Retinal pigment epithelial cell (primary cell): ENCODE measurements at regions not wholly inside any gene's neighbourhood (a gene's known extent, or its start where the extent isn't known, plus 50 kb on each side); places are given as distances from the start of the nearest gene placed in this dataset.

Experiments used
- DNase-seq: peaks from one replicate; pipeline ENCODE4 v3.0.0-alpha.2; 2010; ENCODE audit warnings: low read depth
- H3K4me3 ChIP-seq: 2 replicates; pipeline ENCODE4 v1.5.1; 2011; ENCODE audit warnings: mild to moderate bottlenecking, low read length, control low read depth, moderate library complexity
- CTCF ChIP-seq: conservative IDR thresholded peaks from 2 replicates; pipeline ENCODE4 v1.5.1; 2011; ENCODE audit warnings: low read depth, low read length, control low read depth, inconsistent platforms

- DNase-seq: no peak
- no peak for TF ChIP-seq CTCF
Measured at GRCh38 chr15:39209548-39210211, 371.2 kb upstream of the THBS1 start.

DNA sequence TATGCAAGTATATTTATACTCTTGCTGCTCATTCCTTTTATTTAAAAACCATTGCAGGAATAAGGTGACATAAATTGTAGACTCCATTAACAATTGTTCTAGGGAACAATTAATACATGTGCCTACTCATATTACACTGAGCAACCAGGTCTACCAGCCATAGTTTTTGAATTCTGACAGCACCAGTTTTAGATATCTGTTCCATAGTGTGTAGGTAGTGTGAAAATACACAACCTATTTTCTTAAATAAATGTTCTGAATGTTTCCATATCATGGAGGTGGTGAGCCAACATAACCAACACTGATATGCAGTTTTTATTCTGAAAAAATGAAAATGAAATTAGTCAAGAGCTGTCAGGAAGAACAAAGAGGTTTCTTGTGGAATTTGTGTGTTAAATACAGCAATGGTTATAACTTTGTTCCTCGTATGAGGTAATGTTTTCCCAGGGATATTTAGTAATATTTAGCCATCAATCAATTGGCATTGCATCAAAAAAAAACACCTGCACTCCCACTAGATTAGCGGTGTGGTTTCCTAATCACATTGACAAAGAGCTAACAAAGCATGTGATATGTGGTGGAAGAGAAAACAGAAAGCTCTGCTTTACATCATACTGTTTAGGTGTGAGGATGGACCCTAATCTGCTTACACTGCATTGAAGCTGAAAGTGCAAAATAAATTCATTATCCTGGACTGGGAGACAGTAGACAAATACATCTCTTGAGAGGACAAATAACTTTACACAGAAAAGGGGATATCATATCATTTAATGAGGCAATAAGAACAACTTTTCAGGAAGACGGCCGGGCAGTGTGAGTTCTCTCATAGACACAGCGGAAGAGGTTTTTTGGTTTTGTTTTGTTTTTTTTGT is 369.5 kb upstream of the THBS1 start:
- H3K4me3 ChIP-seq: no peak overlapping the region
- DNase-seq: no peak
- TF ChIP-seq CTCF: no peak

More at GRCh38 chr15:39209548-39210211, 371.2 kb upstream of the THBS1 start:
- no peak overlapping the region for H3K4me3 ChIP-seq

- peak; percentile 99 for DNase-seq
- no peak overlapping the region for H3K4me3 ChIP-seq
- no peak for TF ChIP-seq CTCF
Measured at GRCh38 chr15:39213385-39213840, 367.5 kb upstream of the THBS1 start.

GRCh38 chr15:39215015-39215414 is 365.9 kb upstream of the THBS1 start:
- DNase-seq: no peak
- no peak for TF ChIP-seq CTCF

DNA sequence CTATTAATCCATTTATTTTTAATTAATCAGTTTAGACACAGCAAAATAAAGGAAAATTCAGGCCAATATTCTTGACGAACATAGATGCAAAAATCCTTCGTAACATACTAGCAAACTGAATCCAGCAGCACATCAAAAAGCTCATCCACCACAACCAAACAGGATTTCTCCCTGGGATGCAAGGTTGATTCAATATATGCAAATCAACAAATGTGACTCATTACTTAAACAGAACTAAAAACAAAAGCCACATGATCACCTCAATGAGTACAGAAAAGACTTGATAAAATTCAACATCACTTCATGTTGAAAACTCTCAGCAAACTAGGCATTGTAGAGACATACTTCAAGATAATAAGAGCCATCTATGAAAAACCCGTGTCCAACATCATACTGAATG is 364.1 kb upstream of the THBS1 start:
- no peak overlapping the region for H3K4me3 ChIP-seq
- no peak for DNase-seq
- no peak for TF ChIP-seq CTCF

More at GRCh38 chr15:39215015-39215414, 365.9 kb upstream of the THBS1 start:
- no peak overlapping the region for H3K4me3 ChIP-seq

GRCh38 chr15:39219608-39220007 is 361.3 kb upstream of the THBS1 start:
- TF ChIP-seq CTCF: no peak
- no peak for DNase-seq
- no peak overlapping the region for H3K4me3 ChIP-seq
